NCI-H345 treated with DMSO at 0.1 percent for 48 hours (cell line): ENCODE measurements at regions not wholly inside any gene's neighbourhood (a gene's known extent, or its start where the extent isn't known, plus 50 kb on each side); places are given as distances from the start of the nearest gene placed in this dataset.

Source experiments
- DNase-seq: peaks from one replicate; lab custom pipeline; 2025; ENCODE audit not compliant: unreplicated experiment; lab: John Stamatoyannopoulos, UW

DNA sequence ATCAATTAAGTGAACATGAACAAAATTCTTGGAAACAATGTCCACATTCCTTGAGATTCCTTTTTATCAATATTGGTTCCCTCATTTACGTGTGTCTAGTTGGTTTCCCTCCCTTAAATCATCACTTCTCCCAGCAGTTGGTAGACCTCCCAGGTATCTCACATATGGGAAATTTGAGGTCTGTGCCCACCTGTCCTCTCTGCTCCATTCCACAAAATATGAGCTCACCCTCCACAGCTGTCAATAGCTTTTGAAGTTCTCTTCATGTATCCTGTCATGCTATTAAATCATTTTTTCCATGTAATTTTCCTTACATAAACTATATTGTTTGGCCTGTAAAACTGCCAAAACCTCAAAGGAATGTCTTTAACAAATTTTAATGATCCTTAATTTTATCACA is 992.2 kb upstream of the ACVR2A start:
- no peak for DNase-seq

- no peak for DNase-seq
Observed at GRCh38 chr2:146850746-146851145, 994.1 kb upstream of the ACVR2A start.

- no peak for DNase-seq
Observed at GRCh38 chr2:146847846-146848245, 997.0 kb upstream of the ACVR2A start.

DNA sequence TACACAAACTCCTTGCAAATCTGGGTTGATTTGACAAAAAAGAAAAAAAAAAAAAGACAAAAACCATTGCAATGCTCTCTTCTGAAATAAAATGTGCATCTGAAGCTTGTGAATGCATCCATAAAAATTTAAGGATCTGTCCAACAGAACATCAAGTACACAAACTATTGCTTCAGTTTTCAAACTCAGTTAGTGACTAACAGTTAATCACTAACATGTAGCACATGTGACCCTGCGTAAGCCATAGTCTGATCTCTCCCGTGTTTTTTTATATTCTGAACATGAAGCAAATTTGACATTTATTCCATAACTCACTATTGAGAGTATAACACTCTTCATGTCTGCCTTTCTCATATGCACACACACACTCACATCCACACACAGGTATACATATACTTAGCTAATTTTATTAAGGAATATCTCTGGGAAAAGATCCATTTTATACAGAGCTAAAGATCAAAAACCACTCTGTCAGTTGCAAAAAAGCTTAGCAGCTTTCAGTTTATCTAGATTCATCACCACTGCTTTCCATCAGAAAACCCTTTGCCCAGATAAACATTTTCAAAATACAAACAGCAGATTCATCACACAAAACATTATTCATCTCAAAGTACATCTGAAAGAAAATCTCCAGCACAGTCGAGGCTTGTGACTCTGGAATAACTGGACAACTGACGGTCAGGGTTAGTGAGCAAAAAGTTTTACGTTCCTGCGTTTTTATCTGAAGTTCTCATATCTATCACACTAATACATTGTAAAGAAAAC is 1000.4 kb upstream of the ACVR2A start:
- DNase-seq = no peak

DNA sequence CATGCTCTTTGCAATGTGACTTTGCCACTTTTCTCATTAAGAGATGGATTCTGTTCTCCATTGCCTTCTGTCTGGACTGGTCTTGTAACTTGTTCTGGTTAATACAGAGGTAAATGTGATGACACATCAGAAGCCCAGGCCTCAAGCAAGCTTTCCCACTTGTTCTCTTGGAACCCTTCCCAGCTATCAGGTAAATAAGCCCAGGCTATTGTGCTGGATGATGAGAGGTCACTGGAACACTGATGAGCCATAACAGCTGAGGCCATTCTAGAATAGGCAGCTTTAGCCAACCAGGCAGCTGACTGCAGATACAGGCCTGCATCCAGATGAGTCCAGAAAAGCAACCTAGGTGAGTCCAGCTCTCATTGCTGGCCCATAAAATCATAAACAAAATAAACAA is 1007.0 kb upstream of the ACVR2A start:
- DNase-seq = no peak

- DNase-seq = no peak
Observed at GRCh38 chr2:146826388-146826787, 1018.4 kb upstream of the ACVR2A start.

GRCh38 chr2:146821836-146822316 is 1023.0 kb upstream of the ACVR2A start:
- DNase-seq = no peak

GRCh38 chr2:146820672-146821071 is 1024.2 kb upstream of the ACVR2A start:
- no peak for DNase-seq

DNA sequence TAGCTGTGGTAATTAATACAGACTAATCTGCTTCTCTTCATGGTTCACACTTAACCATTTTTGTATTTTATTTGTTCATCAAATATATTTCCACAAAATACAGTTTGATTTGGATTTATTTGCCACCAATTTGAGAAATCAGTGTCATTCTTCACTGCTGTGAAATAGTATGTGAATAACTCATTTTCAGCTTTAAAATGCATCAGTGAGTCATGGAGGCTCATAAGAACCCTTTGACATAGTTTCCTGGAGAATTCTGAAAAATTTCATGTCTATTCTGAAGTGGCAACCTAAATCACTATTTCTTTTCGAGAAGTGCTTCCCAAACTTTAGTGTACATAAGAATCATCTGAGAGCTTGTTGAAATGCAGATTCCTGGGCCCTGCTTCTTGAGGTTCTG is 1026.7 kb upstream of the ACVR2A start:
- DNase-seq = no peak

GRCh38 chr2:146817613-146818012 is 1027.2 kb upstream of the ACVR2A start:
- no peak for DNase-seq

- no peak for DNase-seq
Observed at GRCh38 chr2:146814971-146815370, 1029.9 kb upstream of the ACVR2A start.

DNA sequence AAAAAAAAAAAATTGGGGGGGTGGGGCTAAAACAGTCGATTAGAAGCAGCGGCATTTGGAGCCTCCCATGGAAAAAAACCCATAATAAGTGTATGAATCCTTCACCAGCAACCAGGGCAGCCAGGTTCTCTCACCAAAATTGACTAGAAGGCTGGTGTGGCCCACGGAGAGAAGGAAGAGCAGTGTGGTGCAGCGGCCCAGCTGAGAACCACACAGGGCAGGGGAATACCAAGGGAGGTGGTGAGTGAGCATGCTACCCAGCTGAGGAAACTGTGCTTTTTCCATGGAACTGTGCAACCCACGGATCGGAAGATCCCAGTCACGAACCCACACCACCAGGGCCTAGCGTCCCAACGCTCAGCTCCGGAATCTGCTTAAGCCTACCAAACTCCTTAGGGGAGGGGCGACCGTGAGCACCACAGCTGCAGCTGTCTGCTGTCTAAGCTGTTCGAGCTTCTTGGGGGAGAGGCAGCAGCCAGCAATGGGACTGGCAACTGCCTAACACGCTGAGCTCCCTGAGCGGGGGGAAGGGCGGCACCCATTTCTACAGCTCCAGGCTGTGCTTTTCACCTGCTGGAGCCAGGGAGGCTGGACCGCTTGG is 1037.2 kb upstream of the ACVR2A start:
- DNase-seq = no peak

- DNase-seq = no peak
Observed at GRCh38 chr2:146806364-146807005, 1038.3 kb upstream of the ACVR2A start.

DNA sequence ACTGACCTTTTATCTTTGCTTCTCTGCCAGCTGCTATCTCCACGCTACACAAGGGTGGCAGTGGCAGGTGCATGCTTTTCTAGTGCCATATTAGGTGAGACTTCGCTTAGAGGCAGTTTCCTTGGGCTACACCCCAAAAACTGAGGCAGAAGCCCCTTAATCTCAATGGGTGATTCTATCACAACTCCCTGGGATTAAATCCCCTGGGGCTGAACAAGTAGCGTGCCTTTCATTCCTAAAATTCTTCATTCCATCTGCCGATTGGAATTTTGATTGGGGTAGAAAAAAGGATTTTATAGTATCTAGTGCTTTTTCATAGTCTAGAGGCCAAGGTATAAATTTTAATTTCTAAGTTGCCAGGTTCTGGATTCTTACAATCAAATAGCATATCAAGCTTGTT is 1040.5 kb upstream of the ACVR2A start:
- DNase-seq = no peak

GRCh38 chr2:146801886-146802285 is 1042.9 kb upstream of the ACVR2A start:
- no peak for DNase-seq

- DNase-seq = no peak
Observed at GRCh38 chr2:146786396-146786795, 1058.4 kb upstream of the ACVR2A start.

GRCh38 chr2:146785101-146785500 is 1059.7 kb upstream of the ACVR2A start:
- no peak for DNase-seq

DNA sequence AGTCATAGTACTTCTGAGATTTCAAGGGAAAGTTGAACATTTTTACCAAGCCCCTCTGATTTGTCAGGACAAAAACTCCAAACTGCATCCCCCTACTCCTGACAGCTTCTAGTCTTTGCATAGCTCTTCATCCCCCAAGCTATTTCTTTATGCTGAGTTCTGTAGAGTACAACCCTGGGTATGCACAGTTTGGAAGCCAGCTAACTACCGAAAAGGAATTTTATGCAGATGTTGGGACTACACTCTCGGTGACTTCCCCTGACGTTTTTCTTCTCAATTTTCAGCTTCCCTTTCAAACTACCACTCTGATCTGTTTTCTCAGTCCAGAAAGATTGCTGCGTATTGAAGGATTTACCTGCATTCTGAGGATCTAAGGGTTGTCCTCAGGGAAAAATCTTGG is 1060.2 kb upstream of the ACVR2A start:
- no peak for DNase-seq

DNA sequence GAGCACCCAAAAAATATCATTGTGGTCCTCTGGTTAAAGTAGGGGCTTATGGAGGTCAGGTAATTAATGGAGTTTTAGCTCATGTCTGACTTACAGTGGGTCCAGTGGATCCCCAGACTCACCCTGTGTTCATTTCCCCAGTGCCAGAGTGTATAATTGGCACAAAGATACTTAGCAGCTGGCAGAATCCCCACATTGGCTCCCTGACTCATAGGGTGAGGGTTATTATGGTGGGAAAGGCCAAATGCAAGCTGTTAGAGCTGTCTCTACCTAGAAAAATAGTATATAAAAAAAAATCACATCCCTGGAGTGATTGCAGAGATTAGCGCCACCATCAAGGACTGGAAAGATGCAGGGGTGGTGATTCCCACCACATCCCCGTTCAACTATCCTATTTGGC is 1067.6 kb upstream of the ACVR2A start:
- DNase-seq = no peak

GRCh38 chr2:146776596-146776995 is 1068.2 kb upstream of the ACVR2A start:
- DNase-seq = no peak

DNA sequence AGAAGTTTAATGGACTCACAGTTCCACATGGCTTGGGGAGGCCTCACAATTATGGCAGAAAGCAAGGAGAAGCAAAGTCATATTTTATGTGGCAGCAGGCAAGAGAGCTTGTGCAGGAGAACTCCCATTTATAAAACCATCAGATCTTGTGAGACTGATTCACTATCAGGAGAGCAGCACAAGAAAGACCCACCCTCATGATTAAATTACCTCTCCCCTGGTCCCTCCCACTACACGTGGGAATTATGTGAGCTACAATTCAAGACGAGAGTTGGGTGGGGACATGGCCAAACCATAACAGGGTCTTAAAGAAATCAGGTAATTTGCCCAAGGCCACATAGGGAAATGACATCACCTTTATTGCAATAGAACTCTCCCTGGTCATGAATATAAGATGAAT is 1073.3 kb upstream of the ACVR2A start:
- no peak for DNase-seq

GRCh38 chr2:146764301-146764700 is 1080.5 kb upstream of the ACVR2A start:
- DNase-seq = no peak
